ENCODE measurements at regions not wholly inside any gene's neighbourhood (a gene's known extent, or its start where the extent isn't known, plus 50 kb on each side); places are given as distances from the start of the nearest gene placed in this dataset.

DNA sequence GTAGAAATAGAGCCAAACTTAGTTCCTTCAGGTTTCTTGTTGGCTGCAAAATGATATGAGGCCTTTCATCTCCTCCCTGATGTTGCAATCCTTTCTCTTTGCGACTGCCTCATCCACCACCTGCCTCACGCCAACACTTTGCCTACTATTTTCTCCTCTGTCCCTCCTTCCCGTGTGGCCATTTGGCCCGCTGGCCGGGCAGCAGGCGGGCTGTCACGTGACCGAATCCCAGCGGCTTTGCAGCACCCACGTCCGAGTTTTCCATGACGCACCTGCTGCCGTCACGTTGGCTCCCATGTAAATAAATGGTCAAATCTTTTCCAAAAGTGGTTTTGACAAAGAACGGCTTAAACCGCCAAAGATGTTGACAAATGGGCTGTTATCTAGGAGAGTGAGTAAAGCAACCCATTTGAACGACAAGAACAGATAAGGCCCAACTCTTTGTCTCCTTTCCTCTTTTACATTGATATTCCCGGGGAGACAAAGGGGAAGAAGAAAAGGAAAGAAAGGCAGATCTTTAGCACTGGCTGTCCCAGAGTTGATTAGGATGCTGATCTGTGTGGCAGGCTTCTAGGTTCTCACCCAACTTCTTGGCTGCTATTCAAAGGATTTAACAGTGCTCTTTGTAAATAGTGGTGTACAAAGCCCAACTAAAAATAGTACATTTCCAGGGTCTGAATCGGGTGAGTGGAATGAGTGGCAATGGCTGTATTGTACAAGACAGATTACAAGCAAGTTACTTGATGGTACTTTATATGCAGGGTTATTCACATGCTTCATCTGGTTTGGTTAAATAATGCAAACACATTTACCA, 174.2 kb upstream of the JADE1 start:
- peaks cover 26% of the 10 kb centered on the region for H3K4me1 ChIP-seq (ENCODE audit: insufficient read depth)

GRCh38 chr4:128633067-128633466, 176.4 kb upstream of the JADE1 start:
- Histone ChIP-seq H3K79me2 (no peaks in the 10 kb centered on the region), H3K36me3 (replicated peaks; ENCODE audit: insufficient read depth, low read depth) (no peaks in the 10 kb centered on the region), H3K4me1 (ENCODE audit: insufficient read depth) (peaks cover 18% of the 10 kb centered on the region), H4K20me1 (ENCODE audit: insufficient read depth, poor library complexity, severe bottlenecking) (no peaks in the 10 kb centered on the region), H3K9me2 (replicated peaks; ENCODE audit: insufficient read depth) (no peaks in the 10 kb centered on the region), H2AFZ (no peak overlapping the region), H3K27me3 (no peaks in the 10 kb centered on the region), H3K4me2 (no peak overlapping the region), H3K4me3 (no peak overlapping the region), H3K9me3 (ENCODE audit: low read depth) (no peaks in the 10 kb centered on the region), H3K27ac (peak overlapping the region; percentile 64)
- TF ChIP-seq EZH2 (IDR thresholded peaks at IDR 0.05; ENCODE audit: borderline replicate concordance), result no peak
- TF ChIP-seq EZH2phosphoT487 (IDR thresholded peaks at IDR 0.05; ENCODE audit: low read depth, severe bottlenecking, unreplicated experiment), result no peak
- TF ChIP-seq, protein P1, sequence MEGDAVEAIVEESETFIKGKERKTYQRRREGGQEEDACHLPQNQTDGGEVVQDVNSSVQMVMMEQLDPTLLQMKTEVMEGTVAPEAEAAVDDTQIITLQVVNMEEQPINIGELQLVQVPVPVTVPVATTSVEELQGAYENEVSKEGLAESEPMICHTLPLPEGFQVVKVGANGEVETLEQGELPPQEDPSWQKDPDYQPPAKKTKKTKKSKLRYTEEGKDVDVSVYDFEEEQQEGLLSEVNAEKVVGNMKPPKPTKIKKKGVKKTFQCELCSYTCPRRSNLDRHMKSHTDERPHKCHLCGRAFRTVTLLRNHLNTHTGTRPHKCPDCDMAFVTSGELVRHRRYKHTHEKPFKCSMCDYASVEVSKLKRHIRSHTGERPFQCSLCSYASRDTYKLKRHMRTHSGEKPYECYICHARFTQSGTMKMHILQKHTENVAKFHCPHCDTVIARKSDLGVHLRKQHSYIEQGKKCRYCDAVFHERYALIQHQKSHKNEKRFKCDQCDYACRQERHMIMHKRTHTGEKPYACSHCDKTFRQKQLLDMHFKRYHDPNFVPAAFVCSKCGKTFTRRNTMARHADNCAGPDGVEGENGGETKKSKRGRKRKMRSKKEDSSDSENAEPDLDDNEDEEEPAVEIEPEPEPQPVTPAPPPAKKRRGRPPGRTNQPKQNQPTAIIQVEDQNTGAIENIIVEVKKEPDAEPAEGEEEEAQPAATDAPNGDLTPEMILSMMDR (IDR thresholded peaks at IDR 0.05; ENCODE audit: poor library complexity), result no peak
- 79% methylated on average over 1 of the region's 1 CpG for WGBS (ENCODE audit: low lambda C conversion rate, missing lambda C conversion rate)
- no peak for DNase-seq (ENCODE audit: low spot score)

More for the DNA sequence above, 174.2 kb upstream of the JADE1 start:
- peak; percentile 92 for DNase-seq (ENCODE audit: low spot score)
- Histone ChIP-seq H3K27me3 (no peaks in the 10 kb centered on the region), H3K4me2 (peak overlapping the region; percentile 60), H3K36me3 (replicated peaks; ENCODE audit: insufficient read depth, low read depth) (no peaks in the 10 kb centered on the region), H3K4me3 (no peak overlapping the region), H4K20me1 (ENCODE audit: insufficient read depth, poor library complexity, severe bottlenecking) (no peaks in the 10 kb centered on the region), H3K79me2 (no peaks in the 10 kb centered on the region), H3K27ac (peak overlapping the region; percentile 90), H3K9me2 (replicated peaks; ENCODE audit: insufficient read depth) (no peaks in the 10 kb centered on the region), H3K9me3 (ENCODE audit: low read depth) (no peaks in the 10 kb centered on the region), H2AFZ (peak overlapping the region; percentile 34)
- WGBS (ENCODE audit: low lambda C conversion rate, missing lambda C conversion rate), result 48% methylated on average over 19 of the region's 19 CpGs
- TF ChIP-seq, protein P1 (IDR thresholded peaks at IDR 0.05; ENCODE audit: poor library complexity), result no peak
- TF ChIP-seq EZH2phosphoT487 (IDR thresholded peaks at IDR 0.05; ENCODE audit: low read depth, severe bottlenecking, unreplicated experiment), result no peak
- no peak for TF ChIP-seq EZH2 (IDR thresholded peaks at IDR 0.05; ENCODE audit: borderline replicate concordance)

DNA sequence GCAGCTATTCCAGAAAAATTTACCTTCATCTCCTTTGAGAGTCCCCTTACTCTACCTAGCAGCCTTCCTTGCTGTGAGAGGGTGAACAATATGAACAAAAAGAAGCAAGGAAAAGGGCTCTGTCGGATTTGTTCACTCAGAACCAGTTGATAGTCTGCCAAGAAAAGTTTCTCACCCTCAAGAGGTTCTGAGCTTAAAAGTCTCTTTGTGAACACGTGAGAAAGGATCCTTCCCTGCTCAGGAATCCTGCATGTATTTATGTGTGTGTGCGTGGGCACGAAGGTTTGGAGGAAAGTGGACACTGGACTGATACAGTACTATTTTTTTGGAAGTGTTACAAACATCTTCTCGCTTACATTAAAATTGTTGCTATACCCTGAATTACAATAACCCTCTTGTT, 178.6 kb upstream of the JADE1 start:
- DNase-seq (ENCODE audit: low spot score), result no peak
- Histone ChIP-seq H3K4me3 (no peak overlapping the region), H3K4me2 (no peak overlapping the region), H3K36me3 (replicated peaks; ENCODE audit: insufficient read depth, low read depth) (no peaks in the 10 kb centered on the region), H2AFZ (no peak overlapping the region), H3K27me3 (no peaks in the 10 kb centered on the region), H3K9me3 (ENCODE audit: low read depth) (no peaks in the 10 kb centered on the region), H3K27ac (peak overlapping the region; percentile 7), H3K79me2 (no peaks in the 10 kb centered on the region), H3K9me2 (replicated peaks; ENCODE audit: insufficient read depth) (no peaks in the 10 kb centered on the region), H3K4me1 (ENCODE audit: insufficient read depth) (peaks cover 14% of the 10 kb centered on the region), H4K20me1 (ENCODE audit: insufficient read depth, poor library complexity, severe bottlenecking) (no peaks in the 10 kb centered on the region)
- WGBS (ENCODE audit: low lambda C conversion rate, missing lambda C conversion rate), result 70% methylated on average over 5 of the region's 5 CpGs
- TF ChIP-seq EZH2 (IDR thresholded peaks at IDR 0.05; ENCODE audit: borderline replicate concordance) (no peak), EZH2phosphoT487 (IDR thresholded peaks at IDR 0.05; ENCODE audit: low read depth, severe bottlenecking, unreplicated experiment) (no peak)
- TF ChIP-seq, protein P1 (IDR thresholded peaks at IDR 0.05; ENCODE audit: poor library complexity), result no peak

Data from hepatocyte (in vitro differentiated cells).